NCI-H1092 treated with DMSO at 0.1 percent for 48 hours (cell line): ENCODE measurements at regions not wholly inside any gene's neighbourhood (a gene's known extent, or its start where the extent isn't known, plus 50 kb on each side); places are given as distances from the start of the nearest gene placed in this dataset.

ENCODE experiments used
- DNase-seq: peaks from one replicate; lab custom pipeline; 2025; lab: John Stamatoyannopoulos, UW

DNA sequence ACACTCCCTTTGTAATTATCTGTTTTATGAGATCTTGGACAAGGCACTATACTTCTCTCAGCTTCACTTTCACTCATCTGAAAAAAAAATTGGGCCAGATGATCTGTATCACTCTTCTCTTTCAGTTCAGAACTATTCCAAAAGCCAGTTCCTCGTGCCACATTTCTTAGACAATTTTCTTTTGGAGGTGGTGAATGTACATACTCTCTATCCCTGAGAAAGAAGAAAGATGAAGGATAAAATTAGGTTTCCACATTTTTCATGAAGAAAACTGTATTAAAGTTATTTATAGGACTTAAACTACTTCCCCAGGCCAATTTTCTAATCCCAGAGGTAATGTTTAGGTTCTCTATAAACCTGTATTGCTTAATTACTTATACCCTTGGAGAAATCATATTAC is 171.6 kb downstream of the SLC6A15 start:
- DNase-seq: no peak

DNA sequence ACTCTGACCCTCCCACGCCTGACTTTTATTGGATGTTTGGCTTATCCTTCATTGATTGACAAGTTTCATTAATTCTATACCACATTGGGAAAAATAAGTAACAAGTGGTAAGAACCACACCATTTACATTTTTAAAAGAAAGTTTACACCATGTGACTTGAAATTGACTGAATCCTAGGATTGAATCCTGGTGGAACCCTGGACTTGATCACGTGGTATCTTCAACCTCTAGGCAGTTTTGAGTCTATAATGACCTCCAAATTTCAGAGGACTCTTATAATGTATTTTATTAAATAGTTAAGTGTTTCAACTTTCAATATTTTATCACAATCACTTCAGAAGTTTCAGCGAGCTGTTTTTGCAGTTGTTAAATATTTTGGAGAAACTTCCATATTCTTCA is 172.0 kb downstream of the SLC6A15 start:
- no peak for DNase-seq

DNA sequence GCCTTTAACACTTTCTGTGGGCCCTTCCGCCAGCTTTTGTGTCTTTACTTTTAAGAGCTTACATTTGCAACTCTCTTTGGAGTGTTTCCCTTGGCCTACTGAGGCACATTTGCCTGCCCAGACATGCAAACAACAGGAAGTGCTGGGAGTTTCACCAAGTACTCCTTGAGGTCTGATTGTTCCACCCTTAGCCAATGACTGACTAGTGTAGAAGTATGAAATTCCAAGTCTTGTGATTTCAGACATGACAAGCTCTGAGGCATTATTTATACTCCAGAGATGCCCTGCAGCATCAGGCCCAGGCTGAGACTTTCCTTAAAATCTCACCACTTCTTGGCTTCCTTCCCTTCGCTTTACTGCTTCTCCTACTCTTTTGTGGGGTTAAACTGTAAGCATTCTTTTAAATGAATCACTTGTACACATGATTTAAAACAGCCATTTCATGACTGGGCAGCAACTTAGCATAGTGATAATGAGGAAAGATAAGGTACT is 174.1 kb downstream of the SLC6A15 start:
- DNase-seq: no peak

DNA sequence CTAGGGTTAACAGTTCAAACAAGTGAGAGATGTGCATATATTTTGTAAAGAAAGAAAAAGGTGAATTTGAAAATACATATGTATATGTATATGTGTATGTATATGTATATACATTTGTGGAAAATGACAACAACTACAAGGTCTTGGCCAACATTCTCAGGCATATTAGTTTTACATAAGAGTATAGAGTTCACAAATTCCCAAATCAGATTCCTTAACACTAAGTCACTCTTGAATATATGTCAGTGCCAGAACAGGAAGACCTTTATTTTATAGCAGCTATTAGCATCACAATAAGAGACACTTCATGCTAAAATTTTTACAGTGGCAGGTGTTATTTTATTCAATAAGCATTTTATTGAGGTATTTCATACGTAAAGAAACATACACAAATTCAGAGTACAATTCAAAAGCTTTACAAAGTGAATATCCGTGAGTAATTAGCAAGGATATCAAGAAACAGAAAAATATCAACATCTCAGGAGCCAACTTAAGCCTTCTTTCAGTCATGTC is 179.7 kb downstream of the SLC6A15 start:
- DNase-seq: no peak

DNA sequence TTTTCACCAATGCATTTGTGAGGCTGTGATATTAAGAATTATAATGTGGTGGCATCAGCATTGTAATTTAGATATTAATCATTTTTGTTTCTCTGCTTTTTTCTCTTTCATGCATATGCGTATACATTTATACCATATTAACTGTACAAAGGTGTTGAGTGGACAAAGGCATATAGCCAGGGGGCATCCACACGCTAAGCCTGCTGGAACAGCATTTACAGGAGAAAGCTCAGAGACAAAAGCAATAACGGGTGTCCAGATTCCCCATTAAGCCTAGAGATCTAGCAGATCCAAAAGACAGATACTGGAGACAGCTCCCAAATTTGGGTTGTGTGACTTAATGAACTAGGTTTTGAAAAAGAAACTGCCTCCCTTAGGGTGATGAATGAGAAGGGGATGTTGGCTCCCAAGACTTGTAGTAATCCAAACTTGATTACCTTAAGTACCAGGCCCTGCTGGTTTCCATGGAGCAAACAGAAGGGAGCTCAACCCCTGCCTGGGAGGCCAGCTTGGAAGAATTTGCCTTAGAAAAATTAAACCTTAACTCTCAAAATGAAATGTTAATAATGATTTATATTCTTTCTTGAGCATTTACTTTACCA is 181.9 kb downstream of the SLC6A15 start:
- DNase-seq: no peak

DNA sequence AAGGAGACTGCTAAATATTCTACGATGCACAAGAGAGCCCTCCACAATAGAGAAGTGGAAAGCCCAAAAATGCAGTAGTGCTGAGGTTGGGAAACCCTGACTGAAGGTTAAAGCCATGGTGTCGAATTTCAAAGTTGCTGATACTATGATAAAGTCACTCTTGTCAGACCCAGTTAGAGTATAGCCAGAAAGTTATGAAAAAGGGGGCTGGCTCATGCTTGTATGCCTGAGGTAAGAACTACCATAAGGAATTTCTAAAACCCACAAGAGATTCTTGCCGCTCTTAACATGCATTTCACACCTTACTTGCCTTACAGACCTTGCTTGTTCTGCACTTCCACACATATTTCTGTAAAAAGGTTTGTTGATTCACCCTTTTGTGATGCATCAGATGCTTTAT is 184.6 kb downstream of the SLC6A15 start:
- no peak for DNase-seq

DNA sequence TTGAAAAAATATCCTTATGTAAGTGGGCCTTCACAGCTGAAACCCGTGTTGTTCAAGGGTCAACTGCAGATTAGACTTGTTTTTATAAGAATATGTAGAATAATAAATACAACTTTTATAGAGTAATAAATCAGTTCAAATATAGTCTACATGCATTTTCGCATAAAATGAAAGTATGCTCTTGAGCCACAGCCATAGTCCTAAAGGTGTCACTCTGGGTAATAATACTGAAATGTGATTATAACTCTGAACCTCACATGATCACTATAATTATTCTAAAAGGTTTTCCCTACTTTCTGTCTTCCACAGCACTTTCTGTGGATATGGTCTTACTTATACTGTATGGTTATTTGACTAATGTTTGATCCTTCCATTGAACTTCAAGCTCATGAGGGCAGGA is 185.8 kb downstream of the SLC6A15 start:
- no peak for DNase-seq

DNA sequence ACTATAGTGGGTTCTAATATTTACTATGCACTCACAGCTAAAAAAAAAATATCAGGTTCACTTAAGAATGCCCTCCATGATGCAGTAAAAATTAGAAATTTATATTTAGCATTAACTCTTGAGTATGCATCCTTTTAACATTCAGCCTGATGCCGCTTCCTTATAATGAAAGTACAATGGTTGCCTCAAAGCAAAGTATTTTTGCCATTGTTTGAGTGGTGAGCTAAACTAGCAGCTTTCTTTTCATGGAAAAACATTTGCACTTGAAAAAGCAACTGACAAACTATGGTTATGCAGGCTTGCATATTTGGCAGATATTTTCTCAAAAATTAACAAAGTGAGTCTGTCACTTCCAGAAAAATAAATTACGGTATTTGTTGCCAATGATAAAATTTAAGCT is 188.6 kb downstream of the SLC6A15 start:
- DNase-seq: no peak

DNA sequence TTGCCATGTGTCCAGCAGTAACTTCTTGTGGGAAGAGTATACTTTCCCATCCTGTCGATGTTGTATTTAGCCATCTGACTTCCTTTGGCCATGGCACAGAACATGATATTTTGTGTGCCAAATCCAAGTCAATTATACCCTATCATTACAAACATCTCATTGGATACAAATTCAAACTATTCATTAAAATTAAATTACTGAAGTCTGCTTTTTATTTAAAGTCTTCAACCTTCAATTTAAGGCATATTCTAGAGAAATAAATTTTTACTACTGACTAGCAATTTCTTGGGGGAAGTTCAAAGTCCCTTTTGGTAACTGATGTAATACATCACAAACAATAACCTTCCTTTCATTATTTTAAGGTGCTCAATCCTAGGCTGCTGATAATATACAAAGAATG is 192.6 kb downstream of the SLC6A15 start:
- no peak for DNase-seq

DNA sequence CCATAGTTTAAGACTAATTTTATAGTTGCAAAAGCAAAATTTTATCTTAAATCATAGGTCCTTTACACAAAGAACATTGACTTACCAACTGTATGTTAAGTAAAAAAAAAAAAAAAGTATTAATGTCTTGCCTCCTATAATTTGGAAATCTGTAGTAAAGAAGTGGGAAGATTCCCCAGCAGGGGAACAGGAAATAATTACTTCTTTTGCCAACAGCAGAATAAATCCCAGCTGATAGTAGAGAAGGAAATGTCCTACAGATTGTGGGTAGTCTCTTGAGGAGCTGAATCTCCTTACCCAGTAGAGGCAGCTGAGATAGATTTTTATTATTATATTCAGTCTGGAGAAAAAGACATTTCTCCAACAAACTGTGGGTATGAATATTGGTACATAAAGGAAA is 193.7 kb downstream of the SLC6A15 start:
- DNase-seq: no peak

DNA sequence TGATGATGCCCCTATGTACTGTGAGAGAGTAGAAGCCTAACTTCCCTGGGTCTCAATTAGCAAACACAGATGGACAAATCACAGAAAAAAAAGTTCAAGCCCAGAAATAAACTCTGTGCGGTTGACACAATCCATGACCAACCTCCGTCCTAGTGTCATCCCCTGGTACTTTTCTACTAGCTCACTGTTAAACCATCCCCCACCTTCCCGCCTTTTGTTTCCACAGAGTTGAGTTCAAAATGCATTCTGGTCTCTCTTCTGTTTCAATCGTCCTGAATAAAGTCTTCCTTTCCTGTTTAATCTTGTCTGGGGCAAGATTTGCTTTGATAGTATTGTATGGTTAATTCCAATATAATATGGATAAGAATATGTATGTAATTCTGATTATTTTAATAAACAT is 199.9 kb downstream of the SLC6A15 start:
- no peak for DNase-seq

DNA sequence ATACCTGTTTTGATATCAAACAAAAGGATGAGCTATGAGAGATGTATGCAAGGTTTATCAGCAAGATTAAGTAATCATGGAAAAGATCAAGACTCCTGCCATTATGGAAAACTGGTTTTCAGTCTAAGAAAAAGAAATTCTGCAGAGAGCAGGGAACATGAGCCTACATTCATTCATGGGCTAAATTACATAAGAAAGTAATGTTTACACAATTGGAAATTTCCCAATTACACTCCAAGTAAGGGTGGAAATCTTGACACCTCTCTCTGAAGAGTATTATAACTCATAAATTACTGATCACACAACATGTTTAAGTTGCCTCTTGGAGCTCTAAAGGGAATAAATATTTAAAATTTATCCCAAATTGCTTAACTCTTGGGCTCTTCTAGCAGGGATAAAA is 206.2 kb downstream of the SLC6A15 start:
- DNase-seq: no peak

DNA sequence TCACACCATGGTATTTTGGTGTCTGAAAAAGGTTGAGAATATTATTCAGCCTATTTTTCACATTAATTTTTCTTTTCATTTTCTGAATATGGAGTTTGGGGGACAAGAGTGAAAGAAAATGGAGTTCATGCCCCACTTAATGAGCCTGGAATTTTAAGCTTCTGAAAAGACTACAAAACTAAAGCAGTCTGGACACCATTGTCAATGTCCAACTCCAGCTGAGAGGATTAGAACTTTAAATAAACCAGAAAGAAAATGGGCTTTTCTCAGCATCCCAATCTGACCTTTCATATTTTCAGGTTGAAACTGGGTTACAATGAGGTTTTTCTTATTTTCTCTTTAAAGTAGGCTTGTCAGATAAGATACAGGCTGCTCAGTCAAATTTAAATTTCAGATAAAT is 207.7 kb downstream of the SLC6A15 start:
- DNase-seq: no peak

DNA sequence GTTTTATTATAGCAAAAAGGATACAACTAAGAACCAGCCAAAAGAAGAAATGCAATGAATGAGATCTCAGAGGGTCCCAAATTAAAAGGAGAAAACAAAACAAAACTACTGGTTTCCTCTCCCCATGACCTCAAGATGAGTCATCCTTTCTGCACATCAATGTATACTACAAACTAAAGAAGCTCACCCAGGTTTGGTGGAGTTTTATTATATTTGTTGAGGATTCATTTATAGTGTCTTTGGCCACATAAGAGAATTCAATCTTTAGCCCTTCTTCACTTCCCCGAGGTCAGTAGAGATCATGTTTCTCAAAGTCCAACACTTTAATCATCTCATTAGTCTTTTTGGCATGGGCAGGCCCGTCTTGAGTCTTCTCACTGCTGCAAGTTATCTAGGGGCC is 210.6 kb downstream of the SLC6A15 start:
- DNase-seq: no peak

DNA sequence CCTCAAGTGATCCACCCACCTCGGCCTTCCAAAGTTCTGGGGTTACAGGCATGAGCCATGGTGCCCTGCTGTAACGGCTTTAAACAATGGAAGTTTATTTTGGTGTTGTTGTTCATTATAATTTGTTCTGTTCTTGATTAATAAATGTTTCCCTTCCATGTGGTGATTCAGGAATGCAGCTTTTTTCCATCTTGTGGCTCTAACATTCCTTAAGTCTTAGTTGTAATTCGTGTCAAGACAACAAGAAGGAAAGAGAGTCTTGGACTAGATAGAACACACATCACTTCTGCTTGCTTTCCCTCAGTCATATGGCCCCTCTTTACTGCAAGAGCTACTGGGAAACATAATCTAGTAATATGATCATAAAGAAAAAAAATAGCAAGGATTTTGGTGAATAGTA is 211.6 kb downstream of the SLC6A15 start:
- DNase-seq: no peak

DNA sequence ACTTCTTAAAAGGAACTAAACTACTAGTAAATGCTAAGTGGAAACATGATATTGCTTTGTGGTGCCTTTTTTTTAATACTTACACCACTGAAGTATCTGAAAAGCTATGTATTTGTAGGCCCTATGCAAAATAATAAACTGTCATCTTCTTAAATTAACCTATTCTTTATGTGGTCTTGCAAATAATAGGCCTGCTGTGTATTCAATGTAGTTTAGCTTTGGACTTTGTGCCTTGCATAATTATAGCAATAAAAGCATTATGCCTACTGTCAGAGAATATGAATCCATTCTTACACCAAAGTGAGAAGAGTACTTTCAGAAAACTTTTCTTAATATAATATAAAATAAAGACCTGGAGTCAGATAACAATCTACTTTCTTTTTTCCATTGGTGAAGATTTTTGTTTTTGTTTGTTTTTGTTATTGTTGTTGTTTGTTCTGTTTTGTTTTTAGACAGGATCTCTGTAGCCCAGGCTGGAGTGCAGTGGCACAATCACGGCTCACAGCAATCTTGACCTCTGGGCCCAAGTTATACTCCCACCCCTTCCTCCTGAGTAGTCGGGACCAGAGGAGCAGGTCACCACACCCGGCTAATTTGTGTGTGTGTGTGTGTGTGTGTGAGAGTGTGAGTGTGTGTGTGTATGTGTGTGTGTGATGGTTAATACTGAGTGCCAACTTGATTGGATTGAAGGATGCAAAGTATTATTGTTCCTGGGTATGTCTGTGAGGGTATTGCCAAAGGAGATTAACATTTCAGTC is 213.8 kb downstream of the SLC6A15 start:
- no peak for DNase-seq

DNA sequence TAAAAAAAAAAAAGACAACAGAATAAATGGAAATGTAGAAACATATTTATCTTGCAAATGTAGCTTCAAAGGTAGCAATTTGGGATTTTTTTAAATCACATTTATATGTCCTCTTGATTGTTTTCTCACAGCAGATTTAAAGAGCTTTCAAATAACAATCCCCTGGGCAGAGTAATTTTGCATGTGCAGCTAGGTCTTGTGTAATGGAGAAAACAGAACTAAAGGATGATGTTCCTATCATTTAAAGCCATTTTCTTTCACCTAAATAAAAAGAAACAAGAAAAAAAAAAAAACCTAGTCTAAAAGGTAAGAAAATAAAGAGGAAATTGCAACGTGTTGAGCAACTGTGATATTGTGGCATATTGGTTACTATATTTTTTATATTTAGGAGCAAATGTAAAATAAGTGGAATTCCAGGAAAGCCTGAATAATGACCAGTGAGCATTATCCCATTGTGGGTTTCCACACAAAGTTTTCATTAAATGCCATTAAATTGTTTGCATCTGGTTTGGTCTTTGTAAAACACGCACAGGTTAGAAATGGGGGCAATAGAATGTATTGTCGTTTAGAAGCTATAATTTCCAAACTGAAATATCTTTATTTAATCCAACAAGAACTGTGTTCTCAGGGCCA is 215.6 kb downstream of the SLC6A15 start:
- DNase-seq: no peak

DNA sequence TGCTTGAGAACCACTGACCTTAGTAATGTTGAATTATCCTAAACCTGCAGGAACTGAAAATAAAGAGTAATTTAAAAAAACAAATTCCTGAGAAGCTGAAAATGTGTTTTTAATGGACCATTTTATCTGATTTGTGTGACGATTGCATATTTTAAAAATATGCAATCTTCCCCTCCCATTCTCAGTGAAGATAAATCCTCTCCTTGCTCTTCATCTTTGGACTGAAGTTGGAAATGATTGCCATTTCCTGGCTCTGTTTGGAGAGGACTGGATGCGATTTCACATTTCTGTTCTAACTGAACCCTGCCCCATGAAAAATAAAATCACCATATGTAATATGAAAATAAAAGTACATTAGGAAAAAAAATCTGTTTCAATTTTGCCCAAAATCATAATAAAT is 216.3 kb downstream of the SLC6A15 start:
- DNase-seq: no peak

DNA sequence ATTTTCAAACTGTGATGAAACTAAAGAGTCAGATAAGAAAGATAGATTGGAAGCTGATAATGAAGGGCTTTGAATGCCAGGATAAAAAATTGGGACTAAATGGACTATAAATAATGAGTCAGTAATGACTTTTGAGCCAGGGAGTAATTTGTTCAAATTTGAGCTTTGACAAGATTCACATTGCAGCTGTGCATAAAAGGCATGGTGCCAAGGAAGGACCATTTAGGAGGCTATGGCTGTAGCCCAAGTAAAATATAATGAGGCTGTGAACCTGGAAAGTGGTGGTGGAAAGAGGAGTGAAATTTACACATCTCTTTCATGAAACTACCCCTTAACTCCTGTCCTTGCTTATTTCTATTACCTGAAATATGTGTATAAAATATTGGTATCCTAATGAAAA is 218.5 kb downstream of the SLC6A15 start:
- peak; percentile 74 for DNase-seq

DNA sequence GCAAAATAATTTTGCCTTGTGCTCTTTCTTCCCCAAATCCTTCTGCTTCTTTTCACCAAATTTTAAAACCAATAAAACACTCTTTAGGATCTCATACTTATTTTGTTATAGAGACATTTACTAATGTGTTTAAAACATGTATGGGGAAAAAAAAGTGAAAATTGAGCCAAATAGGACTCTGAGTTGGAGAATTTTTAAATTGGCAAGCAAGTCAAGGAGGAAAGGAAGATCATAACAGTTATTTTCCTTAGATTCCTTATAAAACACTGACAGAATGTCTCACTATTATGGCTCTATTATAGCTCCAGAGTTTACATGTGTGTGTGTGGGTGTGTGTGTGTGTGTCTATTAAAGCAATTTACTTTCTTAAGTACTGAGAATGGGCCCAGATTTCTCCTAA is 220.5 kb downstream of the SLC6A15 start:
- no peak for DNase-seq

DNA sequence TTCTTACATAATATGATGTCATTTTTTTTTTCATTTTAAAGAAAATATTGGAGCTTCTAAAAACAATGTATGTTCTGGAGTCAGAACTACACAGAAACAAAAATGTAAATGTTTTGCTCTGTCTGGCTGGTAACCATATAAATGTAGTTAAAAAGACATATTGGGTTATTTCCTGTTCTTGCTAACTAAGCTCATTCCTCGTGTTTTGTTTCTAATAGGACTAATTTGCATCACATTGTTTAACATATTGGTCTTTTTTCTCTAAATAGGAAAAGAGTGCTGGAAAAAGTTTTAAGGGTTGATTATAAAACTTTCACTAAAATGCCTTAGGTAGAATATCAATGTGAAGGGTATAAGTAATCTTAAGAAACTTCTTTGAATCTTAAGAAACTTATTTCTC is 221.3 kb downstream of the SLC6A15 start:
- DNase-seq: no peak

DNA sequence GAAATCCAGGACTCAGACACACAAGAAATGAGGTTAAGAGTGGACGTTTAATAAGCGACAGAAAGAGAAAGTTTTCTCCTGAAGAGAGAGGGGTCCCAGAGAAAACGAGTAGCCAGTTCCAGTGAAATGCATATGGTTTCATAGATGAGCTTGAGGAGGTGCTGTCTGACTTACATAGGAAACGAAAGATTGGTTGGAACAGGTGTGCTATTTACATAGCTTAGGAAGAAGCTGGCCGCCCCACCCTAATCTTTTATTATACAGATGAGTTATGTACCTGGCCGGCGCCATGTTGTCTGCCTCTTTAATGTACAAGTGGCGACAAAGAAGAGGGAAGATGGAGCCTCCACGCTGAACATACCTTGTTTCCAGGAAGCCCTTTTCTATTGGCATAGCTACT is 223.0 kb downstream of the SLC6A15 start:
- no peak for DNase-seq

DNA sequence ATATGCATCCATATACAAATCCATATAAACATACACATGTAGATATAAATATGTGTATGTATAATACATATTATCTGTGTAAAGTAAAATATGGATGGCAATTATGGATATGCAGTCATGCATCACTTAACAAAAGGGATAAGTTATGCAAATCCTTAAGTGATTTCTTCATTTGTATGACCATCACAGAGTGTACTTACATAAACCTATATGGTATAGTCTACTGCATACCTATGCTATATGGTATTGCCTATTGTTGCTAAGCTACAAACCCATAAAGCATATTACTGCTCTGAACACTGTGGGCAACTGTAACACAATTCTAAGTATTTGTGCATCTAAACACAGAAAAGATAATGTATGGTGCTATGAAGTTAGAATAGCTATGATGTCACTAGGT is 227.2 kb downstream of the SLC6A15 start:
- no peak for DNase-seq
